ENCODE measurements at regions not wholly inside any gene's neighbourhood (a gene's known extent, or its start where the extent isn't known, plus 50 kb on each side); places are given as distances from the start of the nearest gene placed in this dataset.

DNA sequence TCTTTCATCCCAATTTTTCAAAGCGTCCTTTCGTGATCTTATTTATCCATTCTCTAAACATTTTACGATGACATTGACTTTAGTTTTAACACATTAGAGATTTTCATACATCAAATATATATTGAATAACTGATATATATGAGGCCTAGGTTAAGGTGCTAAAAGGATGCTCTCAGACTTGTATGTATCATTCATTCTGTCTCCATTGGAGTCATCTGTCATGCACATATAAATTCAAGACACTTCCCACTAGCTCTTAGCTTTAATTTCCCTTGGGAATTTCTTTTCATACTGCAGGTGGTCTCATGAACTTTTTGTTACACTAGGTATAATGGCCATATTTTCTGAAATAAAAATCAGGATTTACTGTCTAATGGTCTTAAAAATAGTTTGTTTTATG is 635.8 kb upstream of the C9orf72 start:
- TF ChIP-seq, protein P1, sequence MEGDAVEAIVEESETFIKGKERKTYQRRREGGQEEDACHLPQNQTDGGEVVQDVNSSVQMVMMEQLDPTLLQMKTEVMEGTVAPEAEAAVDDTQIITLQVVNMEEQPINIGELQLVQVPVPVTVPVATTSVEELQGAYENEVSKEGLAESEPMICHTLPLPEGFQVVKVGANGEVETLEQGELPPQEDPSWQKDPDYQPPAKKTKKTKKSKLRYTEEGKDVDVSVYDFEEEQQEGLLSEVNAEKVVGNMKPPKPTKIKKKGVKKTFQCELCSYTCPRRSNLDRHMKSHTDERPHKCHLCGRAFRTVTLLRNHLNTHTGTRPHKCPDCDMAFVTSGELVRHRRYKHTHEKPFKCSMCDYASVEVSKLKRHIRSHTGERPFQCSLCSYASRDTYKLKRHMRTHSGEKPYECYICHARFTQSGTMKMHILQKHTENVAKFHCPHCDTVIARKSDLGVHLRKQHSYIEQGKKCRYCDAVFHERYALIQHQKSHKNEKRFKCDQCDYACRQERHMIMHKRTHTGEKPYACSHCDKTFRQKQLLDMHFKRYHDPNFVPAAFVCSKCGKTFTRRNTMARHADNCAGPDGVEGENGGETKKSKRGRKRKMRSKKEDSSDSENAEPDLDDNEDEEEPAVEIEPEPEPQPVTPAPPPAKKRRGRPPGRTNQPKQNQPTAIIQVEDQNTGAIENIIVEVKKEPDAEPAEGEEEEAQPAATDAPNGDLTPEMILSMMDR (IDR thresholded peaks at IDR 0.05; ENCODE audit: low read depth, low read length) = no peak
- no peak for TF ChIP-seq EZH2phosphoT487 (IDR thresholded peaks at IDR 0.05; ENCODE audit: low read depth)
